GM19023 (cell line): ENCODE measurements at regions not wholly inside any gene's neighbourhood (a gene's known extent, or its start where the extent isn't known, plus 50 kb on each side); places are given as distances from the start of the nearest gene placed in this dataset.

ENCODE experiments used
- ATAC-seq: cut with Tn5 transposase; IDR thresholded peaks from one replicate; pipeline ENCODE4 v1.9.1; 2021; ENCODE audit warnings: mild to moderate bottlenecking, moderate library complexity; ENCODE audit not compliant: unreplicated experiment

DNA sequence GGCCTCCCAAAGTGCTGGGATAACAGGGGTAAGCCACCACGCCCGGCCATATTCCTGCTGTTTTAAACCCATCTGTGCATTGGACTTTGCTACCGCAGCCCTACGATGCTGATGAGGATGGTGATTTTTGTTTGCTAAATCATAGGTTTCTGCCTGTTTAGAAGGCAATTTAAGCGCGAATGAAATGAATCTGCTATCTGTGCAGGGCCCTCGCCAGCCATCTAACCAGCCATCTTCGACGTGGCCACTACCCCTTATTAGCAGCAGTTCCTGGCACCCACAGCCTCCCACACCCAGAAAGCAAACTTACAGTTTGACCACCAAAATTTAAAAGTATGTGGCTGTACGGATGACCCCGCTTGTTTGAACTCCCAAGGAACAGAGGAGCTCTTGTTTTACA lies 178.5 kb downstream of the SHOX start:
- no peak for ATAC-seq

DNA sequence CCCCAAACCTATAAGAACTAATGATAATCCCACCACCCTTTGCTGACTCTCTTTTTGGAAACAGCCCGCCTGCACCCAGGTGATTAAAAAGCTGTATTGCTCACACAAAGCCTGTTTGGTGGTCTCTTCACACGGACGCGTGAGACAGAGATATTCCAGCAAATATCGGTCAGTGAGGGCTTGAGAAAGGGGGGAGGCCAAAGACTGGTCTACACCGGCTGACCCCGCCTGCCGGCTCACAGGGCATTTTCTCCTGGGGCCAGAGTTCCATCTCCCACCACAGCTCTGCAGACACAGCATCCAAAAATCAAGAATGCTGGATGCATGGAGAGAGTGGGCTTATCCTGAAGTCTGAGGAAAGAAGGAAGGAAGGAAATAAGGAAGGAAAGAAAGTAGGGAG lies 176.0 kb downstream of the SHOX start:
- no peak for ATAC-seq

- no peak for ATAC-seq
Measured at GRCh38 chrX:805988-806387, 175.4 kb downstream of the SHOX start.

DNA sequence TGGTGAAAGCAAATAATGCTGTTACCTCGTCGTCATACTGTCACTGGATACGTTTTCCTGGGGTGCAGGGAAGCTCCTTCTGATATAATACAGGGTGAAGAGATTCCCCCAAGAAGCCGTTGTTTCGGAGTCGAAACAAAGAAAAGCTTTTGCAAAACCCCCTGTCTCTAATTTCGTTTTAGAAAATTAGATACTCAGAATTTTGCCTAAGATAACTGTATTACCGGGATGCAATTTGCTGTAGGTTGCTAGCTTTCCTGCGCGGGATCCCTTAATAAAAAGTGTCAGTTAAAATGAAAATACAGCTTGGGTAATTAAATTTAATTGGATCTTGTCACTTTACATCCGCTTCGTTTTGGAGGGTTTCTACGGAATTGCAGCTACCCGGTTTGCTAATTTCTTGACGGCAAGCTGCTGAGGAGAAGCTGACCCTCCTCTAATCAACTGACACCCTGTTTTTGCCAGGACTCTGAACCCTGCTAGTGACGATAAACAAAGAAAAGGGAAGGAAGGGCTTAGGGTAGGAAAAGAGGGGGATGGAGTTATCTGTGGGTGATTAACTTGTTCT lies 174.6 kb downstream of the SHOX start:
- ATAC-seq = no peak

DNA sequence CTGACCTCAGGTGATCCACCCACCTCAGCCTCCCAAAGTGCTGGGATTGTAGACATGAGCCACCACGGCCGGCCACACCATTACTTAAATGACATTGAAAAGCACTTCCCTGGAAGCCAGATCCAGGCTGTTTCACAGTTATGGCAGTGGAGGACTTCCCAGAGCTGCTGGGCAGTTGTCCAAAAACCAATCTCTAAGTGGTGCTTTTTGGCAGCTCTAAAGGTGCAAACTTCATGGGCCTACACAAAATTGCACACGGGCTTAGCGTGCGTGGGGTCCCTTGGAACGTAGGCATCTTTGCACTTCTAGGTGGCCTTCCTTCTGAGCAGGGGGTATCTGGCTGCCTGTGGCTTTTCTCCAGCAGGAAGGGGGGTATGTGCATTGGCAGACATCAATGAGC lies 172.3 kb downstream of the SHOX start:
- no peak for ATAC-seq

DNA sequence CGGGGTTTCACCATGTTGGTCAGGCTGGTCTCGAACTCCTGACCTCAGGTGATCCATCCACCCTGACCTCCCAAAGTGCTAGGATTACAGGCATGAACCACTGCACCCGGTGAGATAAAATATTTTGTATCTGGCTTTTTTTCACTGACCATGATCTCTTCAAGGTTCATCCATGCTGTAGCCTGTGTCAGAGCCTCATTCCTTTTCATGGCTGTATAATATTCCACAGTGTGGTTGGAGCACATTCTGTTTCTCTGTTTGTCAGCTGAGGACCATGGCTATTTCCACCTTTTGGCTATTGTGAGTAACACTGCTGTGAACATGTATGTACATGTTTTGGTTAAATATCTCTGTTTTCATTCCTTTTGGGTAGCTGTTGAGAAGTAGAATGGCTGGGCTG lies 169.2 kb downstream of the SHOX start:
- no peak for ATAC-seq

DNA sequence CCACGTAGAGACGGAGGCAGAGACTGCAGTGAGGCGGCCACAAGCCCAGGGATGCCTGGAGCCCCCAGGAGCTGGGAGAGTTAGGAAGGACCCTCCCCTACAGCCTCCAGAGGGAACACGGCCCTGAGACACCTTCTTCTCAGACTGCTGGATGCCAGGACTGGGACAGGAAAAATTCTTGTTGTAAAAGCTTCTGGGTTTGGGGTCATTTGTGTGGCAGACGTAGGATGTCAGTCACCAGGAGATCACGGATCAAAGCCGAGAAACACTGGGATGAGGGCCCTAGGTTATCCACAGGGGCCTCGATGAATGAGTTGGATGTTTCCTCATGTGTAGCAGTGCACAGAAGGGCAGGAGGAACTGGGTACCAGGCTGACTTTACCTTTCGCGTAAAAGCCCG lies 163.7 kb downstream of the SHOX start:
- ATAC-seq = no peak

DNA sequence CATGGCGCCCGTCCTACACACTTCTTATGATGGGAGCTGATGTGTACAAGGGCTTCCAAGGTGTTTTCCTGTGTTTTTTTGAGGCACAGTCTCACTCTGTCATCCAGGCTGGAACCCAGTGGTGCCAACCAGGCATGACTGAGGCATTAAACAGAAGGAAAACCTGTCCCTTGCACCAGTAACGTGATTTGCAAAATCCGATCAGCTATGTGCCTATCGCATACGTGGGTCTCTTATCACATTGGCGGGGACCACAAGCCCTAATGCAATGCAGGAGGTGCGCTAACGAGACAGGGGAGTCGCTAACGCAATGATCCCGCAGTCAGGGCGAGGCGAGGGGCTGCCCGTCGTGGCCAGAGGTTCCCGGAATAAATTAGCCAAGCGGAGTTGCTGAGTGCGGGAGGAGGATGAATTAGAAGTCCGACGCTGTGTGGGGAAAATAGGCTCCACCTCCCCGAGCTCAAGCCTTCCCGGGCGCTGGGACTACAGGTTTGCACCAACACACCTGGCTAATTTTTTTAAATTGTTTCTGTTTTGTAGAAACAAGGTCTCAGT lies 162.7 kb downstream of the SHOX start:
- no peak for ATAC-seq

GRCh38 chrX:791479-792034 lies 161.0 kb downstream of the SHOX start:
- ATAC-seq = no peak

DNA sequence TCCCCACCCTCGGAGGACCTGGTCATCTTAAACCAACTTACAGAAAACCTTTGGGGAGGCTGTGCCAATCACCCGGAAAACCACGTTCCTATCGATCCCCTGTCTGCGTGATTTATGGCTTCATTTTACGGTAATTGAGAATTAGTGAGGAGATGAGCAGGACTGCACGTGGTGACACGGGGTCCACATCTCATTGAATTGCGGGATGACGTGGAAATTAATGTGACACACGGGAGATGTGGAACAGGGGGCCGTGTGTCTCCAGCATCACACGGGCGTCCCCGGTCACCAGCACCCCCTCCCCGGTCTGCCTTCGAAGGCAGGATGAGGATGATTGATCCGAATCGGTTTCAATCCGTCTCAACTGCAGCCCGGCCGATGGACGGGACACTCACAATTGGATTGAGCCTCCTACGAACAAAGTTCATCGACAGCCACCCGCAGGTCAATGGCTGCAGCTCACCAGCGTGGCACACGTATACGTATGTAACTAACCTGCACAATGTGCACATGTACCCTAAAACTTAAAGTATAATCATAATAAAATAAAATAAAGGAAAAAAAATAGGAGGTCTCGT lies 160.3 kb downstream of the SHOX start:
- no peak for ATAC-seq

DNA sequence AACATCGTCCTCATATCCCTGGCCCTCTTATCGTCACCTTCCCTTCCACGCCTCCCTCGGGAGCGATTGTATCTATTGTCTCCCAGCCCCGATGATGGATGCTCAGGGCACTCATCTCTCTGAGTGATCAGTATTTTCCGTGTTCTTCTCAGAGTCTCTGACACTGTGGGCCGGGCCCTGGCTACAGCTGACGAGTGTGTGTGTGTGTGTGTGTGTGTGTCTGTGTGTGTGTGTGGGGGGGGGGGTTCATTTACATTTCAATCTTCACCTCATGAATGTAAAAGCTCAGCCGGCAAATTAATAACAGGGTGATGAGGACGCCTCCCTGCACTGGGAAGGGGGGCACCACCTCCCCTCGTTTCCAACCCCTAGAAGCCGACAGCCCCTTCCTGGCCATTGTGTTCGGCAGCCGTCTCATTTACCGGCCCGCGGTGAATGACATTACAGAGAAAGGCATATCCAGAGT lies 159.5 kb downstream of the SHOX start:
- ATAC-seq = no peak

DNA sequence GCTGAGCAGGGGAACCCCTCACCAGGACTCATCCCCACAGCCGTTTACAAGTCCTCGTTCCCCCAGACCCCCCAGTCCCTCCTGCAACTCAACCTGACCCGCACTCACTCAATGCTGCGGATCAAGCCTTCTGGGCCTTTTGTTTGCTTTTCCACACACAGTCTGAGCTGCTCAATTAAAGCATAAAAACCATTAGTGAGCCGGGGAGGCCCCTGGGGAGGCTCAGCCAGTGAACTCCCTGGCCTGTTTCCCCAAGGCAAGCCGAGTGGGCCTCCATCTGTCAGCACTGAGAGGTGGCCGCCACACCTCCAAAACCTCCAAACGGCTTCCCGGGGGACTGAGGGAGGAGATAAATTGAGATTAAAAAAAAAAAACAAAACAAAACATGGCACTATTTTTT lies 158.5 kb downstream of the SHOX start:
- no peak for ATAC-seq

GRCh38 chrX:786441-786881 lies 155.9 kb downstream of the SHOX start:
- ATAC-seq = no peak

DNA sequence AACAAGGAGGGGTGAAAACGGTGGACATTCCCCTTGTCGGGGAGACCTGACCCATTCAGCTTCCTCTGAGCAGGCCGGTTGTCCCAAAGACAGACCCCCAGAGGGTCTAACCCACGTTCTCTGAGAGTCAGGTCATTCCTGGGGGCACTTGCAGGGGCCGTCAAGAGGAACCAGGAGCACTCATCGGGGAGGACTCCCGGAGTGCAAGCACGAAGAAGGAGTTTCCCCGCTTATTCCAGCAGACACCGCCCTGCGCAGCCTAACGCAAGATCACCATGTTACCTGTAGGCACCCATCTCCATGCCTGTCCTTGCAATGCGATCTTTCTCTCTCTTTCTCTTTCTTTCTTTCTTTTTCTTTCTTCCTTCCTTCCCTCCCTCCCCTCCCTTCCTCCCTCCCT lies 154.2 kb downstream of the SHOX start:
- no peak for ATAC-seq

DNA sequence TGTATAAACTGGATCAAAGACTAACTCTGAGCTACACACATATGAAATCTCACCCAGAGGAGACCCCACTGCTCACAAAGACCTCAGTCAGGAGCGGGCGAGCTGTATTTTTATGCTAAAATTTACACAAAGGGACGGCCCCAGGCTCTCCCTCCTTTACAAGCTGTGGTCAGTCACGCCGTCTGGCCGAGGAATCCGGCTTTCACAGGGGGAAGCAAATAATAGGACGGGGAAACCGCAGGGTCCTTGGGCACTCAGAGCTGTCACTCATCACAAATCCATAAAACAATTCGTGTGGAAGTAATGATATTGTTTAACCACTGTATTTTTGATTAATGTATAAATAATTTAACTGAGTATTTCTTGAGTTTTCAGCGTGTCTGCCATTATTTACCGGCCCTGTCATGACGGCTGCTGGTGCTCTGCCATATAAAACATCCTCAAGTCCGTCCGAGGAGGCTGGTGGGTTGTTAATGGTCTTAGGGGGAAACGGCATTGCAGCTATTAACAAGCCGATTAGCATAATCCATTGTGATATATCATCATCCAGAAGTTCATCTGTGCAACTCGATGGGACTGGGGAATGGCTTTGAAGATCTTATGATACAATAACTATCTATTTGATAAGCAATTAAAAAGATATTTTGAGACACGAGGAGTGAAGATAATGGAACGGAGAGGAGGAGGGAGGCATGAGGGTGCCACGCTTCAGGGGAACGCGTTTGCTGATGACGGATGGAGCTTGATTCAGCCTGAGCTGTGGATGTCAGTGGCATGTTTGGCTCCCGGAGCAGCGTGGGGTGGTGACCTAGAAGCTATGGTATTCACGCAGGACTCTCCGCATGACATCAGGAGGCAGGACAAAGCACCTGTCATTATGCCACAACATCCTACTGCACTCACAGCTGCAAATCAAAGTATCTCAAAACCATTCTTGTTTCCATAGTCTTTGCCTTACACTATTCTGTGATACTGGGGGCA lies 150.9 kb downstream of the SHOX start:
- no peak for ATAC-seq

DNA sequence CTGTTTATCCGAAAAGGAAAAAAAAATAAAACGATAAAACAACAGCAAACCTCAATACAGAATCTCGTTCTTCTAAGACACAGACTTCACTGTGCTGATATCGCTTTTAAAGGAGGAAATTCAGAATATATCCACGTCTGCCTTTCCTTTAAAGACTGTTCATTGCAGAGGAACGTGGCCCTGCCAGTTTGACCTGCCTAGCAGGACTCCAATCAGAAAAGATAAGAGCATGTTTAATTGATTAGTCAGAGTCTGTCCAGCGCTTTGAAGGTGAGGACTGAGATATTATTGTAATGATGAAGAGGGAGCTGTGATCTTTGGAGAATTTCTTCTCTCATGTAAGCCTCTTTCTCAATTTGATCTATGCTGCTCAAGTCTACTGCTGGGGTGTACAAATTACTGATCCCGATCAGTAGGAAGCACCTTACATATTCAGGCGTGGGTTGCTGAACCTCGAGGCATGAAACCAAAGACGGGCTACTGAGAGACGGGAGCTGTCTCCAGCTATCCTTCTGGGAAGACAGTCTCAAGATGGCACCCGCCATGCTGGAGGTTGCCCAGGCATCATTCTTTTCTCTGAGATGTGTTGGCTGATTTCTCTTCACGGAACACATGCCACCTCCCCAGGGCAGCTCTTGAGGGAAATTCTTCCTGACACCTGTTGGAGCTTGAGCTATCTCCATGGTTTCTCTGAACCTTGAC lies 146.1 kb downstream of the SHOX start:
- ATAC-seq = no peak

DNA sequence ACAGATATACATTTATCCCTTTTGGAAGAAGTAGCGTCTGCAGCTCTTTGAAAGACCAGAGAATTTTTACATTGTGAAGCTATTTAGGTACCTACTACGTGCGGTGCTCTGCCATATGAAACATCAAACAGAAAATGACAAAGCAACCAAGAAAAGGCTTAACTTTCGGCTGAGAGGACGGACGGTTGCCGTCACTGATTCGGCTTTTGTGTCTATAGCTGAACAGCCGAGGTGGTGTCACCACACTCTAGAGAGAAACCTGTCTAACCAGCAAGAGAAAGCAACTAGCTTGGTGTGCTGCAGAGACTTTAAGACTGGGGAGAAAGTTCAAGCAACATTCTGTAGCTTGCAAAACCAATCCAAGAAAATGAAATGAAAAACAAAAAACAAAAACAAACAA lies 145.5 kb downstream of the SHOX start:
- no peak for ATAC-seq

- no peak for ATAC-seq
Measured at GRCh38 chrX:774536-774935, 143.9 kb downstream of the SHOX start.

GRCh38 chrX:773292-774025 lies 142.9 kb downstream of the SHOX start:
- ATAC-seq = no peak

DNA sequence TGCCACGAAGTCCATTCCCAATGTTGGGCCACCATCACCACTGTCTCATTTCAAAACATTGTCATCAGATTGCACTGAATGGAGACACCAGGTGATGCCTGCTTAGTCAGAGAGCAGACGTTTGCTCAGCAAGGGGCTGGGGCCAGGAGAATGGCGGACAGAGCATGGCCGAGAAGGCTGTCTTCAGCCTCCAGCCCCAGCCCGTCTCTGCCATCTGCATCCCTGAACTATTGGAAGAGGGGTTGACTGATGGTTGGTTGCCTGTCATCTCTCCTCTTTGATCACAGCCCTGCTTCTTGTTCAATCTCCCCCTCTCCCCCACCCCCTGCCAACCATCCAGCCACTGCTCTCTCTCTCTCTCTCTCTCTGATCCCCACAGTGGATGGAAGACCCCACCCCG lies 140.9 kb downstream of the SHOX start:
- no peak for ATAC-seq
